Activated CD4-positive, alpha-beta T cell treated with anti-CD3 and anti-CD28 coated beads for 4 hours (primary cell): ENCODE measurements at regions not wholly inside any gene's neighbourhood (a gene's known extent, or its start where the extent isn't known, plus 50 kb on each side); places are given as distances from the start of the nearest gene placed in this dataset.

Experiments used
- DNase-seq, 2 donors: peaks; one replicate each; pipeline ENCODE4 v3.0.0-alpha.2; 2020

DNA sequence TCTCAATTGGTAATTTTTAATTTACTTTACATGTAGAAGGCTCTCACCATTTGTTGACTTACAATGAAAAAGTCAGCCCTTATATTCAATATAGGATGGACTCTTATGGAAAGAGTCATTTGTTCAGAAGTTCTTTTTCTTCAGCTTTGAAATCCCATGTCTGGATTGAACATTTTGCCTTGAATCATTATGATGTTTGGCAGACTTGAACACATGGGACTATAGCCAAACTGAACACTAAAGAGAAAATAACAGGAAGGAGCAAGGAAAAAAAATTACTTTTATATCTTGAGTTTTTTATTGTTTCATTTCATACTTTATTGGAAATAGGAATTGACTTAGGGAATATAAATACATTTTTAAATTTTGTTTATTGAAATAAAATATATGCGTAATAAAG, 1503.0 kb downstream of the EFNA5 start:
- no peak for DNase-seq

DNA sequence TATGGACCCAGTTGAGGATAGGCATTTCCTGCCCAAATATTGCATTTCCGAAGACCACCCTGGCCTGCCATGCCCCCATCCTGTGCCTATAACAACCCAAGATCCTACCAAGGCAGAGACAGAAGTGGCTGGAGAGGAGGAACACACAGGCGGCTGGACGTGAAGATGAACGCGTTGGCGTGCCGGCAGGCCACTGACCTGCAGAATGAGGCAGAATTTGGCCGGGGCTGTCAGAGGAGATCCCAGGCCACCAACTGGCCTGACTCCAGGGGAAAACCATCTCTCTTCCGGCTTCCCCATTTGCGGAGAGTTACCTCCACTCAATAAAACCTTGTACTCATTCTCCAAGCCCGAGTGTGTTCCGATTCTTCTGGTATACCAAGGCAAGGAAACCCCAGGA, 1507.5 kb downstream of the EFNA5 start:
- no peak for DNase-seq

DNA sequence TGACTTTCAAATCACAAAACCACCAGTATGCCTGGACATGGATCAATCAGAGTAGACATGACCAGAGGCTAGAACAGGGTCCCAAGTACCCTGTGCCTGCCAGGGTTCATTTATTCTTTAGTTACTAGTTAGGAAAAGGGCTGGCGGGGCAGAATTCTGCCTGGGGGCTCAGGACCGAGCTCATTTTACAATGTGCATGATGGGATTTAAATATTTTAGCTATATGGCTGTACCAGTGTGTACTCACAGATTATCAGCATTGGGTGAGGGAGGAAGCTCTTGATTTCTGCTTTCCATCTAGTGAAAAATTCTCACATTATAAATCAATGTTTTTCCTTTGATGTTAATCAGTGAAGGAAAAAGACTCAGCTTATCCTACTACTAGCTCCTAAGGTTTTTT, 1511.1 kb downstream of the EFNA5 start:
- DNase-seq = no peak

DNA sequence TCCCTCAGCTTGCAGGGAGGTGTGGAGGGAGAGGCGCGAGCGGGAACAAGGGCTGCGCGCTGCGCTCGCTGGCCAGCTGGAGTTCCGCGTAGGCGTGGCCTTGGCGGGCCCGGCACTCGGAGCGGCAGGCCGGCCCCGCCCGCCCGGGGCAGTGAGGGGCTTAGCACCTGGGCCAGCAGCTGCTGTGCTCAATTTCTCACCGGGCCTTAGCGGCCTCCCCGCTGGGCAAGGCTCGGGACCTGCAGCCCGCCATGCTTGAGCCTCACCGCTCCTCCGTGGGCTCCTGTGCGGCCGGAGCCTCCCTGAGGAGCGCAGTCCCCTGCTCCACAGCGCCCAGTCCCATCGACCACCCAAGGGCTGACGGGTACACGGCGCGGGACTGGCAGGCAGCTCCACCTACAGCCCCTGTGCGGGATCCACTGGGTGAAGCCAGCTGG, 1516.4 kb downstream of the EFNA5 start:
- no peak for DNase-seq

DNA sequence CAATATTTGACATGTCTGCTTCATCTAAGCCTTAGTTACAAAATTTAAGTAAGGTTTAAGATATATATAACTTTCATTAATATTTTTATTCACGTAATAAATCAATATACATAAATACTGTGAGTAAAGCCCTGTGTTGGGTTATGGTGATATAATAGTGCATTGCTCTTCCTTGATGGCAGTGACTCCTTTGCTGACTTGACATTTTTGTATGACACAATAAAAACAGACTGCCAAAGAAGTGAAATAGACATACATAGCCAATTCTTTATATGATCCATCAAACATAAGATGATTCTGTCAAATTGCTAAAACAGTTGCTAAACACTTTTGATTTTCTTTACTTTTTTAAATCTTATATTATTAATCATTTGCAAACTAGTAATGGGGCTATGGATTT, 1518.2 kb downstream of the EFNA5 start:
- no peak for DNase-seq

DNA sequence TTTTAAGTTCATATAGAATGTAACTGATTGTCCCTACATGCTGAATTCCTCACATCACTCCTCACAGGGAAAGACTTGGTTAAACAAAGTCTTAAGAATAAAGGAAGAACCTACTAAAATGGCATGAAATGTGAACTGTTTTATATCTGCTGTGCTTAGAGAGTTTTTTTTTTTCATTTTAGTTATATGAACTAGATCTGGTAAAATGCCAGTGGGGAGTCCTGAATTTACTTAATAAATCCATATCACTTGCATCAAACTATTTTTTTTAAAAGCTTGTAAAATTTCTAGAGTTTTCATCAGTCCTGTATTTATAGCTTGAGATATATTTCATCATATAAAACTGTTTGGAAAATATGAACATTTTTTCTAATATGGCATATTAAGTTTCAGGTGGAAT, 1528.6 kb downstream of the EFNA5 start:
- DNase-seq = no peak

DNA sequence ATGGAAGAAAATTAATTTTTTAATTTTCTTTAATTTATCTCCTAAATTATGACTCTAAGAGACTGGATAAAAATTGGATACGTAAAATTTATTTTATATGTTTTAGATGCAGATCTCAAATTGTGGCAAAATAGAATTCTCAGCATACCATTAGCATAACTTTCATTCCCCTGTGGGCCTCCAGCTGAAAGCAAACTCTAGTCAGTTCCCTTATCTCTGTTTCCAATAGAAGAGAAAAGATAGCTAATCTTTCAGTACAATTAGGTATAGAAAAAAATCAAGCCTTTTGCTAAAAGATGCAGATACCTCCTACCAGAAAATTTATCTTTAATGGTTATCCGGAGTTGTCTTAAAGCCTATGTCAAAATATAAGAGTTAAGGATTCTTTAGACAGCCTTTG, 1530.6 kb downstream of the EFNA5 start:
- no peak for DNase-seq

DNA sequence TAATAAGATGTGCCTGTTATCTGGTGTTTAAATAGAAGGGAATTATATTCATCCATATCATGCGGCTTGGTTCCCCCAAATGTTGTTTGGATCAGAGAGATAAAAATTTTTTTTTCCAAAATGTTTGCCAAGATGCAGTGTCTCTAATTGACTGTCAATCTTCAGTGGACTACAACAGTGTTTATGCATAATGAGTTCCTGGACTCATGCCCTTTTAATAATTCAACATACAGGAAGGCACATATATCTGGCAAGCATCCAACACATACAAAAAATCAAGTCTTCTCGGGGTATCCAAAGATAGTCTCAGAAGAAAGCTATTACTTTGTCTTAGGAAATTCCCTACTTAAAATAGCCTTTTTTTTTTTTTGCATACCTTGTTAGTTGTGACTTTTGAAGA, 1534.7 kb downstream of the EFNA5 start:
- DNase-seq = no peak

DNA sequence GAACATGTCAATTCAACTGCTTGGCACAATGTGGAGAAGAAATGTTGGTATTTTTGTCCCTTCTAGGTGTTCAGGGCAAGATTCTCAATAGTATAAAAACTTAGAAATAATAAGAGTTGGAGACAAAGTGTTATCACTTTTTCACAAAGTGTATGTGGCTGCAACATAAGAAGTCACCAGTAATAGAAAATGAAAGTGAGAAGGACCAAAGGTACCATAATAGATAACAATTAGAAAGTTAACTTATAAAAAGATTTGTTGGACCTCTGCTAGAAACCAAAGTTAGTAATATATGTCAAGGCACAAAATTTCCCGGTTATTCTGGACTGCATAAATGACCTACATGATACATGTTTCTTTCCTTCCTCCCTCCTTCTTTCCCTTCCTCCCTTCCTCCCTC, 1535.3 kb downstream of the EFNA5 start:
- no peak for DNase-seq

DNA sequence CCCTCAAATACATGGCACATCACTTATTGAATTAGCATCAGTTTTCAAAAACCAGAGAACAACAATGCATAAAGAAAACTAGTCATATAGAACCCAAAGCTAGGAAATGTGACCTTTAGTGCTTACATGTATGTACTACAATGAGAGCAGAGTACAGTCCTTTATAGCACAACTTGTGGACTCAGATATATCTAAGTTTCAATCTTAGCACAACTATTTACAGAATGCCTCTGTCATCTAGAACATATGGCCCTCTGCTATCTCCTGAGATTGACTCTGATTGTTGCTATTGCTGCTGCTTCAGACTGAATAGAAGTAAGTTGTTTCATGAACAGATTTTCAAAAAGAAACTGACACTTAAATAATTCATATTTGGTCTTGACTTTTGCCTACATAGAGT, 1536.2 kb downstream of the EFNA5 start:
- no peak for DNase-seq

DNA sequence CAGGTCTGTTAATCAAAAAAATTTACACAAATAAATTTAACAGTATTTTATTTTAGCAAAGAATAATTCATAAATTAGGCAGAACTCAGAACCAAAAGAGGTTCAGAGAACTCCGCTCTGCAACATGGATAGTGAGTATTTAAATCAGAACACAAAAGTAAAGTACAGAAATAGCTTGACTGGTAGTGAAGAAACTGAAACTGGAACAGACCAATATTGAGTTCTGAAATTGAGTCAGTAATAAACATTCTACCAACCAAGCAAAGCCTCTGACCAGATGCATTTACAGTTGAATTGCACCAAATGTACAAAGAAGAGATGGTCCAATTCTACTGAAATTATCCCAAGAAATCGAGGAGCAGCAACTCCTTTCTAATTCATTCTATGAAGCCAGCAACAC, 1542.8 kb downstream of the EFNA5 start:
- DNase-seq = no peak

DNA sequence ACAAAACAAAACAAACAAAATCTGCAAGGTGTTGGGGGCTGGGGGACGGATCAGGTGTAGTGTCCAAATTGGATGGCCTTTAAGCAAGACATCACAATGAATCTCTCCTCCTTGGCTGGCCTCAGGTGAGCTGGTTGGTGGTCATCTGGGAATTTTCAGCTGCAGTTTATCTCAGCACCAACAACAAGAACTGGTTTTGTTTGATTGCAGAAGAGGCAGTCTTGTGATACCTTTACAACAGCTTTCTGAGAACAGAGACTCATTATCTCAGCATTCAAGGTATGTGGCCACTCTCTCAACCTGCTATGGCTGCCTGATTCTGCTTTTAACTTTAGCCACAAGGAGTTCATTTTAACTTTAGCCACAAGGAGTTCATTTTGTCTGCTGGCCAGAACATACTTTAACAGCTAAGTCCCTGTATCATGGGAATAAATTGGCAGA, 1543.4 kb downstream of the EFNA5 start:
- no peak for DNase-seq

DNA sequence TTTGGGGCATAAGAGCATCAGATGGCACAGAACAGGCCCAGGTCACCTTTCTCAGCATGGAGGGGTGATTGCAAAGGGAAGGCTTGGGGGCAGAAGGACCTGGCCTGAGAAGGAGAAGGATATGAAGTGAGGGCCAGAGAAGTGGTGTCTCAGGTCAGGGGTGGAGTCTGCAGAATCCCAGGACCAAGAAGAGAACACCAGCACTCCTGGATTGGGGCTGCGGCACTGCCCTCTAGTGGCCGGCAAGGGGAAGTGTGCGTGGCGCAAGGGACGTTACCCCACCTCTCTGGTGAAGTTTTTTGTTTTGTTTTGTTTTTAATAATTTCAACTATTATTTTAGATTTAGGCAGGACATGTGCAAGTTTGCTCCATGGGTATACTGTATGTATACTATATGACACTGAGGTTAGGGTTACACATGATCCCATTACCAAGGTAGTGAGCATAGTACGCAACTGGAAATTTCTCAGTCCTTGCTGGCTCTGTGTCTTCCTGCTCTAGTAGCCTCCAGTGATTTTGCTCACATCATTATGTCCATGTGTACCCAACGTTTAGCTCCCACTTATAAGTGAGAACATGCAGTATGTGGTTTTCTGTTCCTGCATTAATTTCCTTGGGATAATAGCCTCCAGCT, 1548.6 kb downstream of the EFNA5 start:
- no peak for DNase-seq

DNA sequence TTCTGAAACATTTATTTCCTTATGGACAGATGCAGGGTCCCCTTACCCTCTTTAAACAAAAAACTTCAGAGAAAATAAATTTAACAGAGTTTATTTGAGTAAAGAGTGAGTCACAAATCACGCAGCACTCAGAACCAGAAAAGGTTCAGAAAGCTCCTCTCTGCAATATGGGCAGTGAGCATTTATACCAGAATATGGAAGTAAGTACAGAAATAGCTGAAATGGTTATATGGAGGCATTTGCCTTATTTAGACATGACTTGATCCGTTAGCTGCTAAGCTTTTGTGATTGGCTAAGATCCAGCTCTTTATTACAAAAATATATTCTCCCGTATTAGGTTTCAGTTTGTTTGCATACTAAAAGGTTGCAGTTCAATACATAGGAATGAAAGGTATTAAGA, 1554.1 kb downstream of the EFNA5 start:
- no peak for DNase-seq

DNA sequence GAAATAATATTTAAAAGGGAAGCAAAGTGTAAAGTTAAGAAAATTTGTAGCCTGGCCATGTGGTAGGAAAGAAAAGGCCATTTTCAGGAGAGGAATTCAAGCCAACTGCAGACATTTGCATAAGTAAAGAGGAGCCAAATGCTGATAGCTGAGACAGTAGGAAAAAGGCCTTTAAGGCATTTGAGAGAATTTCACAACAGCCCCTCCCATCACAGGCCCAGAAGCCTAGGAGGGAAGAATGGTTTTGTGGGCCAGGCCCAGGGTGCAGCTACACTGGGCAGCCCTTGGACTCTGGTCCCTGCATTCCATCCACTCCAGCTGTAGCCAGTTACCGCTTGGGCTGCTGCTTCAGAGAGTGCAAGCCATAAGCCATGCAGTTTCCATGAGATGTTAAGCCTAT, 1556.8 kb downstream of the EFNA5 start:
- DNase-seq = no peak

DNA sequence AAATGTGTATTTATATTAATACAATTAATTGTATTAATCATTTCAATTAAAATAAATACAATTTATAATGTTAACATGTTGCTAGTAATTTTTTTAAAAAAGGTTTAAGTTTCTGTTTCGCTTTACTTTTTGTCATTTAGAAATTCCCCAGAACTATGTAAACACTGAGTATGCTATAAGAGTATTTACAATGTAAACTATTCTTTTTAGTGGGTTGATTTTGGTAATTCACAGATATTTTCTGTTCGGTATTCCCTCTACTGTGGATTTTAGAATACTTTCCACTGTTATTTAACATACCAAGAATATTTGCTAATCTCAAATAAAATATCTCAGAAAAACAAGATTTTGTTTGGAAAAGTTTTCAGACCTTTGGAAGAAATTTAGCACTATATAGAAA, 1564.4 kb downstream of the EFNA5 start:
- DNase-seq = no peak

DNA sequence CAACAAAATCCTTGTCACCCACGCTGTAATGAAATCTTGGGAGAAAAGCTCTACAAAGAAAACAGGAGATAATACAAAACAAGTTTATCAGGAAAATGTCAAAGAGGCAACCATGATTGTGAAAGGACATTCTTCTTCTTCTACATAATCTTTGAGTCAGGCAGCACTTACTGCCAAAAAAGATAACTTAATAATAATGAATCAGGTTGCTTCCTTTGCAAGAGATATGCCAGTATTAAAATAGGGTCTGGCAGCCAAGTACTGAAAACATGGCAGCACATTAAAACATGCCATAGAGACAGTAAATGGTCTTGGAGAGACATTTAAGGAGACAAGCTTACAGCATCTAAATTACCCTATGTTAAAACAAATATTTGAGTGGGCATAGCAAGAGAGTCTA, 1573.4 kb downstream of the EFNA5 start:
- no peak for DNase-seq

DNA sequence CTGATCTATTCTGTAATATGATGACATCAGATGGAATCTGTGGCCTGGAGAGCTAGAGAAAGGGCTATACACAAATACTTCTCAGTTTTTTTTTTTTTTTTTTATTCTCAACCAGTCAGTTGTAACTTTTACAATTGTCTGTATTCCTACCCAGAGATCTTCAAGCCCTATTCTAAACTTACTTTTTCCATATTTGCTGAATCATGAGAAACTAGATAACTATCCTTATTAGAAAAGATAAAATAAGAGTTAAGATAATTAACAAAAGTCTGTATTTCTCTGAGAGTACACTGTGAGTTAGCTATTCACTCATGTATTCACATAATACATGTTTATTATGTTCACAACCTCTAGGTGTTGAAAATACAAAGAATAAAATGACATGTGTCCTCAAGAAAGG, 1575.9 kb downstream of the EFNA5 start:
- DNase-seq = no peak

DNA sequence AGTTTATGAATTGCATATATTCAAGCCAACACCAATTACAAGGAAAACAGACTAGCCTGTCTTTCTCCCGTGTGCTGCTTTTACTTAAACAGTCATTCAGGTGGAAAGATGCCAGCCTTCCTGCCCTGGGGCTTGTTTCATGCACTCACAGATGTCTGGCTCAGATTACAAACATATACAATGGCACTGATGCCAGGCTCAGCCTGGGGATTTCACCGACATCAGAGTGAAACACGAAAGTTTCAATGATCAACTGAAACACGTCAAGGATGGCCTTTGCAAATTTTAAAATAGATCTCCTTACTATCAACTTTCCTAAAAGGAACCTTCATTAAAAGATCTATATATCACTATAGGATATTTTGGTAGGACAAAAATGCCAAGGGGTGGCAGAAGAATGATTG, 1576.5 kb downstream of the EFNA5 start:
- DNase-seq = no peak

DNA sequence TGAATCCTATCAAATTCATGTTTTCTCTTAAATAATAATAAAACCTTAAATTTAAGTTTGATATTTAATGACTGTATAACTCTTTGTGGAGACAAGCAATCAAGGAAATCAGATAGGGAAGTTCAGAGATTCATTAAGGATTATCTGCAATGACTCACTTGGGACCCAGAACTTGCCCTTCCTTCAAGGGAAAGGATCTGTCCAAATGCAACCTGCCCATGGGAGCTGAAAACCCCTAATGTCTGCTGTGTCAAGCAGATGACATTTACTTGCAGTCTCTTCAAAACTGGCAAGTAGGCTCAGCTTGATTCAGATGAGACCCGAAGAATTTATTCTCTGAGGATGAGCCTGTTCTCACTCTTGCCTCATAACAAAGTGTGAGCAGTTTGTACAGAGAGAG, 1577.6 kb downstream of the EFNA5 start:
- DNase-seq = no peak

DNA sequence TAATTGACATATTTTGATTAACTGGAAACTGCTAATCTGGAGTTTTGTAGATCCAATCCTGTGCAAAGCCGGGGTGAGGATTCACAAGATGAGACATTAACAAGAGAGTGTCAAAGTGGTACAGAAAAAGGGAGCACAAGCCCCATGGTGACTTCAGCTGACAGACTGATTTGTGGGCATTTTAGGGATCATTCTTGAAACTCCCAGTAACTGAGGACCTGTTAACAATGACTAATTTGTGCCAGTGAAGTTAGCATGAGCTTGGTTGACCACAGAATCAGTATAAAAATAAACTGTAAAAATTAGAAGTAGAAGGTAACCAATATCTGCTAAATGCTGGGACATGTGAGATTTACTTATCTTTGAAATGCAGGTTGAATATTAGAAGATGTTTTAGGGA, 1578.3 kb downstream of the EFNA5 start:
- DNase-seq = no peak

DNA sequence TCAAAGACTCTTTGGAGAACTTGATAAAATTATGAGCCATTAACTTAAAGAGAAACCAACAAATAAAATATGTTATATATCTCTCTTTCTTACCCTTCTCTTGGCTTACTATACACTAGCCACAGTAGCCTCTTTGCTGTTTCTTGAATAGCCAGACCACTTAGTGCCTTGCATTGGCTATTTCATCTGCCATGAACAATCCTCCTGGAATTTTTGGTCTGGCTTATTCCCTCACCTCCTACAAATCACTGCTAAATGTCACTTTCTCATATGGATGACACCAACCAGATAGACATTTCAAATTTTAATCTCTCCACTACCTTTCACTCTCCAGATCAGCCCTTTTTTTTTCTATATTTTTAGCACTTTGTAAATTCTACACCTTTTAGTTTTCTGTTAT, 1581.7 kb downstream of the EFNA5 start:
- no peak for DNase-seq

DNA sequence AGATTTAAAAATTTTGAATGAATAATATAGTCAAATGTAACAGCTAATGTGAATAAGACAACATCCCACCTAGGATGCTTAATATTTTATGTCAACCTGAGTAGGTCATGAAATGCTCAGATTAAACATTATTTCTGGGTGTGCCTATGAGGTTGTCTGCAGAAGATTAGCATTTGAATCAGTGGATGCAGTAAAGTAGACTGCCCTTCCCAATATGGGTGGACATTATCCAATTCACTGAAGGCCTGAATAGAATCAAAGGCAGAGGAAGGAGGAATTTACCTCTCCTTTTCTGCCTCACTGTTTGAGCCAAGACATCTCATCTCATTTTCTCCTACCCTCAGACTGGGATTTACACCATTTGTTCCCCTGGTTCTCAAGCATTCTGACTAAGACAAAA, 1582.3 kb downstream of the EFNA5 start:
- DNase-seq = no peak

DNA sequence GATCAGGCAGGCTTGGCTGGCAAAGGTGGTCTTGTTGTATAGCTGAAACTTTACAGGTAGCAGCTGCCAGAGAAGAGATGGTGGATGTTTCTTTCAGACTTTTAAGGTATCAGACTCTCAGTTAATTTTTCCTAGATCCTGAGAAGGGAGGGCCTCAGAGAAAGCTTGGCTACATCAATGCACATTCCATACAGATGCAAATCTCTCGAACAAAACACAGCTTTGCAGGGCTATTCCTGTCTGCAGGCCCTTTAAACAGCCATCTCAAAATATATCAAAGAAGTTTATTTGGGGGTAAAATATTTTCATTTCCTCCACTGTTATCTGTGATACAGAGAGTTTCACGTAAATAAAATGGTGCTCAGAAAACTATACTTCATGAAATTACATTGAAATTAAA, 1584.4 kb downstream of the EFNA5 start:
- DNase-seq = no peak

DNA sequence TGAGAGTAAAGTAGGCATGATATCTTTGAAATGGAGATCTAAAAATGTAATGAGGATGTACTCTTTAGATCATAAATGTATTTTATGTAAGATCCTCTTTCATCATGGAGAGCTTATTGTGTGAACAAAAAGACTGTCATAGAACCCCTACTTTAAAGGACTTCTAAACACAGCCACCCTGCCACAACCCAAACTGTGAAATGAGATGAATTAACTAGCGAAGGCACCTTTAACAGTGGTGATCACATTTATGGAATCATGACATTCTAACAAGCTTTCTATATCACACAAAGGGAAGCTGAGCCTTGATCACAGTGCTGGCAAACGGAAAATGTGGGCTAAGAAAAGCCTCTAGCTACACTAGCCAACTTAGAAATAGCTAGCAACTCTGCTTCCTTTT, 1585.2 kb downstream of the EFNA5 start:
- DNase-seq = no peak

DNA sequence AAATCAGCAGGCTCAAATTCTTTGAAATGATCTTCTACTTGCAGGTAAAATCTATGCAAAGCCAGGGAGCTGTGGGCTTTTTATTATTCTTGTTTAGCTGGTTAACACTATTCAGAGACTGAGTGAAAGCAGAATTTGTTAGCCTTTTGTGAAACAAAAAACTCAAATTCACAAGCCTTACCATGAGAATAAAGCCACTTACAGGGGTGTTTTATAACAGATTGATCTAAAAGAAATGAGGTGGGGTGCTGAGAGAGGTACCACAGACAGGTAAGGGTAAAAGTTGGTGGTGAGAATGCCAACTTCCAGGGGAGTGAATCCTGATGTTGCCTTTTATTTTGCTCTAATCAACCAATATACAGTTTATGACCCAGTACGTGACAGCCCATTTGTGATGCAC, 1585.6 kb downstream of the EFNA5 start:
- no peak for DNase-seq
